ENCODE measurements at regions not wholly inside any gene's neighbourhood (a gene's known extent, or its start where the extent isn't known, plus 50 kb on each side); places are given as distances from the start of the nearest gene placed in this dataset.

- ATAC-seq (no peak), DNase-seq (no peak)
- intact Hi-C loops (cut with DNase I), result no loop called here
- Histone ChIP-seq H3K27me3 (no peaks in the 10 kb centered on the region), H3K36me3 (no peaks in the 10 kb centered on the region), H3K4me1 (peaks cover 0 to 58% (median 8%) of the 10 kb centered on the region in 9 donors), H3K9me3 (peaks cover 0 to 7% (median 0%) of the 10 kb centered on the region in 11 donors), H3K4me3 (no peak overlapping the region), H3K27ac (no peak overlapping the region)
- no peak for TF ChIP-seq CTCF (IDR thresholded peaks at IDR 0.05)
- 92 to 93% methylated on average over 2 of the region's 2 CpGs for WGBS, 2 donors
Measured at GRCh38 chr5:111930905-111931461, 174.0 kb upstream of the NREP start.

GRCh38 chr5:111930449-111930848, 173.5 kb upstream of the NREP start:
- TF ChIP-seq CTCF (IDR thresholded peaks at IDR 0.05), result no peak
- H3K4me1 ChIP-seq, result peaks cover 0 to 58% (median 8%) of the 10 kb centered on the region in 9 donors
- WGBS, 2 donors, result 70 to 87% methylated on average over 1 of the region's 1 CpG
- H3K27me3 ChIP-seq, result no peaks in the 10 kb centered on the region
- intact Hi-C loops (cut with DNase I), result no loop called here
- H3K9me3 ChIP-seq, result peaks cover 0 to 7% (median 0%) of the 10 kb centered on the region in 11 donors
- H3K27ac ChIP-seq, result peak overlapping the region in 1 of 10 donors; percentile 39
- no peak for ATAC-seq
- H3K4me3 ChIP-seq, result no peak overlapping the region
- no peak for DNase-seq
- H3K36me3 ChIP-seq, result no peaks in the 10 kb centered on the region

- DNase-seq (no peak), ATAC-seq (peak in 3 of 8 donors; percentile 35 to 81 (median 53))
- Histone ChIP-seq H3K36me3 (no peaks in the 10 kb centered on the region), H3K4me3 (no peak overlapping the region), H3K9me3 (peaks cover 0 to 7% (median 0%) of the 10 kb centered on the region in 11 donors), H3K27ac (peak overlapping the region in 1 of 10 donors; percentile 51), H3K27me3 (no peaks in the 10 kb centered on the region), H3K4me1 (peaks cover 0 to 58% (median 8%) of the 10 kb centered on the region in 9 donors)
- intact Hi-C loops (cut with DNase I), result no loop called here
- TF ChIP-seq CTCF (IDR thresholded peaks at IDR 0.05), result no peak
- WGBS, 2 donors, result 83% methylated on average over 1 of the region's 1 CpG
Measured at GRCh38 chr5:111929867-111930266, 172.9 kb upstream of the NREP start.

- peaks cover 0 to 7% (median 0%) of the 10 kb centered on the region in 11 donors for H3K9me3 ChIP-seq
- peaks cover 0 to 58% (median 8%) of the 10 kb centered on the region in 9 donors for H3K4me1 ChIP-seq
- no peak overlapping the region for H3K4me3 ChIP-seq
- H3K27ac ChIP-seq, result peak overlapping the region in 1 of 10 donors; percentile 51
- intact Hi-C loops (cut with DNase I), result no loop called here
- H3K27me3 ChIP-seq, result no peaks in the 10 kb centered on the region
- DNase-seq, result no peak
- no peak for TF ChIP-seq CTCF (IDR thresholded peaks at IDR 0.05)
- no peak for ATAC-seq
- no peaks in the 10 kb centered on the region for H3K36me3 ChIP-seq
Measured at GRCh38 chr5:111929261-111929660, 172.3 kb upstream of the NREP start.

Data from heart right ventricle (tissue), 16 donors.